ENCODE measurements at regions not wholly inside any gene's neighbourhood (a gene's known extent, or its start where the extent isn't known, plus 50 kb on each side); places are given as distances from the start of the nearest gene placed in this dataset.
"Not testable (repeated sequence)": the region's sequence is repeated elsewhere in the genome, so short reads cannot be mapped to it uniquely, and the experiment has no call there.

DNA sequence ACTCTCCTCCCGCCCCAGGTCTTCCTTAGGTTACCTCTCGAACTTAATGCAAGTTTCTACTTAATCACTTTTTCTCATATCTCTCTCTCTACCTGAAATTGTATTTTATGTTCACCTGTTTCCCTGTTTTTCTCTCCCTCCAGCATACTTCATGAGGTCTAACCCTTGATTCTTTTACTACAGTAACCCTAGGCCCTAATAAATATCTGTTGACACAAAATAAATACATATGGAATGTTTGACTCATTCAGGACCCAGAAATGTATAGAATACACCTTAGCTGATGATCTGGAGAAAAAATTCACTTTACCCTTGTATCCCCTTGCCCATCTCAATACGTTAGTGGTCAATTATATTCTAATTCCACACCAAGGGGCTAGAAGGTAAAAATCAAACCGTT is 250.9 kb upstream of the PTGER4 start:
- H3K4me3 ChIP-seq (ENCODE audit: low read depth, low read length), result no peak overlapping the region
- TF ChIP-seq, protein P1, sequence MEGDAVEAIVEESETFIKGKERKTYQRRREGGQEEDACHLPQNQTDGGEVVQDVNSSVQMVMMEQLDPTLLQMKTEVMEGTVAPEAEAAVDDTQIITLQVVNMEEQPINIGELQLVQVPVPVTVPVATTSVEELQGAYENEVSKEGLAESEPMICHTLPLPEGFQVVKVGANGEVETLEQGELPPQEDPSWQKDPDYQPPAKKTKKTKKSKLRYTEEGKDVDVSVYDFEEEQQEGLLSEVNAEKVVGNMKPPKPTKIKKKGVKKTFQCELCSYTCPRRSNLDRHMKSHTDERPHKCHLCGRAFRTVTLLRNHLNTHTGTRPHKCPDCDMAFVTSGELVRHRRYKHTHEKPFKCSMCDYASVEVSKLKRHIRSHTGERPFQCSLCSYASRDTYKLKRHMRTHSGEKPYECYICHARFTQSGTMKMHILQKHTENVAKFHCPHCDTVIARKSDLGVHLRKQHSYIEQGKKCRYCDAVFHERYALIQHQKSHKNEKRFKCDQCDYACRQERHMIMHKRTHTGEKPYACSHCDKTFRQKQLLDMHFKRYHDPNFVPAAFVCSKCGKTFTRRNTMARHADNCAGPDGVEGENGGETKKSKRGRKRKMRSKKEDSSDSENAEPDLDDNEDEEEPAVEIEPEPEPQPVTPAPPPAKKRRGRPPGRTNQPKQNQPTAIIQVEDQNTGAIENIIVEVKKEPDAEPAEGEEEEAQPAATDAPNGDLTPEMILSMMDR (IDR thresholded peaks at IDR 0.05; ENCODE audit: insufficient read depth, low read depth, low read length, missing control alignments), result no peak
- no peak for DNase-seq (ENCODE audit: low read depth)

DNA sequence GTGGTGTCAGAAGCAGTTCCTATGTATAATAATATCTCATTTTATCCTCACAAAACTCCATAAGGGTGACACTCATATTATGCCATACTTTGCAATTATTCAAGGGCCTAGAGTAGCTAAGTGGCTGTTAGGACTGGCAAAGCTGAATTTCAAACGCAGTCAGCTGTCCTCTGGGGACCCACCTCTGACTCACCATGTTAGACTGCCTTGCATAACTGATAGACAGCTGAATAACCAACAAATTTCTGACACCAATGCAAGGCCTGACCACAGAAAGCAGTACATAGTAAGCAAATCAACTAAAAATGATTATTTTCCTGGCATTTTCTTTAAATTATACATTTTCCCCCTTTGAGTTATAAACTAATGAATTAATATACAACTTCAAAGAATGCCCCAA is 251.6 kb upstream of the PTGER4 start:
- no peak overlapping the region for H3K4me3 ChIP-seq (ENCODE audit: low read depth, low read length)
- no peak for DNase-seq (ENCODE audit: low read depth)
- TF ChIP-seq, protein P1 (IDR thresholded peaks at IDR 0.05; ENCODE audit: insufficient read depth, low read depth, low read length, missing control alignments), result no peak

- not testable (repeated sequence) for H3K4me3 ChIP-seq (ENCODE audit: low read depth, low read length); DNase-seq (ENCODE audit: low read depth)
Observed at GRCh38 chr5:40417046-40417810, 262.5 kb upstream of the PTGER4 start.

- DNase-seq (ENCODE audit: low read depth), result no peak
- no peak overlapping the region for H3K4me3 ChIP-seq (ENCODE audit: low read depth, low read length)
- TF ChIP-seq, protein P1 (IDR thresholded peaks at IDR 0.05; ENCODE audit: insufficient read depth, low read depth, low read length, missing control alignments), result no peak
Observed at GRCh38 chr5:40416588-40416987, 263.1 kb upstream of the PTGER4 start.

DNA sequence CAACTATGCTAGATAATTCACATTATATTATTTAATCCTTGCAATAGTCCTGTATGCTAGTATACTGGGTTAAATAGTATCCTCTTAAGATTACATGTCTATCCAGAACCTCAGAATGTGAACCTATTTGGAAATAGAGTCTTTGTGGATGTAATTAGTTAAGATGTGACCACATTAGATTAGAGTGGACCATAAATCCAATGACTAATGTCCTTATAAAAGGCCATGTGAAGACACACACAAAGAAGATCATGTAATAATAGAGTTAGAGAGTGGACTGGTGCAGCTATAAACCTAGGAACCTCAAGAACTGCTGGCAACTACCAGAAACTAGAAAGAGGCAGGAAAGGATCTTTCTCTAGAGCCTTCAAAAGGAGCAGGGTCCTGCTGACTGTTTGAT is 263.6 kb upstream of the PTGER4 start:
- H3K4me3 ChIP-seq (ENCODE audit: low read depth, low read length), result no peak overlapping the region
- TF ChIP-seq, protein P1 (IDR thresholded peaks at IDR 0.05; ENCODE audit: insufficient read depth, low read depth, low read length, missing control alignments), result no peak
- no peak for DNase-seq (ENCODE audit: low read depth)

DNA sequence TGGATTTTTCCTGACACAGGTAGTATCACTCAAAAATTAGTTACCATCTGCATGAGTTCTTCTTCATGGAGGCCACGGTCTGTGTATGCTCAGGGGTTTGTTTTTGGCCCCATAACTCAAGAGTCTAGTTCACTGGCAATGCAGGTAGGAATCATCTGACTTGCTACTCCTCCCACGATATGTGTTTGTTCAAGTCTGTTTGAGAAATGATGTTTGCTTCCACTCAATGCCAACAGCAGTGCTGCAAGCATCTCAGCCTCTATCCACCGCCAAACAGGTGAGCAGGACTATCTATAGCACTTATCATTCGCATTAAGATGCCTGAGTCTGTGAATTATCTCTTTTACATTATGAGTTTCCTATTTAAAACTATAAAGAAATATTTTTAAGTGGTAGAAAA is 264.8 kb upstream of the PTGER4 start:
- no peak for DNase-seq (ENCODE audit: low read depth)
- TF ChIP-seq, protein P1 (IDR thresholded peaks at IDR 0.05; ENCODE audit: insufficient read depth, low read depth, low read length, missing control alignments), result no peak
- H3K4me3 ChIP-seq (ENCODE audit: low read depth, low read length), result no peak overlapping the region

- no peak for DNase-seq (ENCODE audit: low read depth)
- H3K4me3 ChIP-seq (ENCODE audit: low read depth, low read length), result no peak overlapping the region
- TF ChIP-seq, protein P1 (IDR thresholded peaks at IDR 0.05; ENCODE audit: insufficient read depth, low read depth, low read length, missing control alignments), result no peak
Observed at GRCh38 chr5:40413743-40414142, 266.0 kb upstream of the PTGER4 start.
